Ectodermal cell (in vitro differentiated cells): ENCODE measurements at regions not wholly inside any gene's neighbourhood (a gene's known extent, or its start where the extent isn't known, plus 50 kb on each side); places are given as distances from the start of the nearest gene placed in this dataset.

Experiments
- H3K27ac ChIP-seq: 2 replicates; pipeline ENCODE4 v1.7.0; 2013; ENCODE audit warnings: mild to moderate bottlenecking, low read depth, low read length; ENCODE audit not compliant: insufficient read depth, poor library complexity, severe bottlenecking
- H3K27me3 ChIP-seq: 2 replicates; pipeline ENCODE4 v1.7.0; 2013; ENCODE audit warnings: mild to moderate bottlenecking, low read length; ENCODE audit not compliant: insufficient read depth, control insufficient read depth, poor library complexity, severe bottlenecking
- H3K36me3 ChIP-seq: one replicate; pipeline ENCODE4 v1.7.0; 2013; ENCODE audit warnings: low read length; ENCODE audit not compliant: control insufficient read depth, insufficient read depth
- H3K4me1 ChIP-seq: one replicate; pipeline ENCODE4 v1.7.0; 2013; ENCODE audit warnings: low read length; ENCODE audit not compliant: control insufficient read depth, insufficient read depth
- H3K4me3 ChIP-seq: 2 replicates; pipeline ENCODE4 v1.7.0; 2013; ENCODE audit warnings: low read depth, low read length, control low read depth; ENCODE audit not compliant: insufficient read depth
- H3K9me3 ChIP-seq: 2 replicates; pipeline ENCODE4 v1.7.0; 2013; ENCODE audit warnings: mild to moderate bottlenecking, low read length, moderate library complexity; ENCODE audit not compliant: control insufficient read depth
- WGBS, 2 experiments: methylation state at CpG; one replicate each; pipeline ENCODE4 v1.1.7; 2013; ENCODE audit warnings: missing lambda C conversion rate in 2 of 2; 5-methylcytosine and 5-hydroxymethylcytosine counted together

- Histone ChIP-seq H3K9me3 (no peaks in the 10 kb centered on the region), H3K27ac (no peak overlapping the region), H3K4me3 (no peak overlapping the region), H3K27me3 (no peaks in the 10 kb centered on the region), H3K4me1 (no peaks in the 10 kb centered on the region), H3K36me3 (no peaks in the 10 kb centered on the region)
Observed at GRCh38 chr1:217017165-217017564, 293.9 kb upstream of the ESRRG start.

GRCh38 chr1:217014066-217014465, 290.8 kb upstream of the ESRRG start:
- Histone ChIP-seq H3K27ac (no peak overlapping the region), H3K36me3 (no peaks in the 10 kb centered on the region), H3K9me3 (no peaks in the 10 kb centered on the region), H3K4me3 (no peak overlapping the region), H3K27me3 (no peaks in the 10 kb centered on the region), H3K4me1 (no peaks in the 10 kb centered on the region)

GRCh38 chr1:217012659-217013058, 289.4 kb upstream of the ESRRG start:
- Histone ChIP-seq H3K4me3 (no peak overlapping the region), H3K4me1 (no peaks in the 10 kb centered on the region), H3K27ac (no peak overlapping the region), H3K36me3 (no peaks in the 10 kb centered on the region), H3K9me3 (no peaks in the 10 kb centered on the region), H3K27me3 (no peaks in the 10 kb centered on the region)

DNA sequence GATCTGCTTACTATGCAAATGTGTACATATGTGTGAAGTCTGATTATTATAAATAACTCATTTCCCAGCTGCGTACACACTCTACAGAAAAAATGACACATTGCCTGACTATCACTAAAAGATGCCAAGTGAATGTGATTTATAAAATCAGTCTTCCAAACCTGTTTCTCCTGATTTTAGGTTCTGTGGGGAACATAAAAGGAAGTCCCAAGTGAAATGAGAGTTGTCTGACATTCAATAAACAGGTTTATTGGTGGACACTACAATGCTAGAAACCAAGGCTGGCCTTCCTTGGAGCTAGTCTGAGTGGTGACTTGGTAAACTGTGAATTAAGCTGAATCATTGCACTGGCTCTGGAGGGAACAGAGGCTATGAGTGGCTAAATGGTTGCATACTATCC, 287.9 kb upstream of the ESRRG start:
- 100% methylated on average over 1 of the region's 1 CpG; no CpG with 5 or more reads in 1 of the 2 experiments for WGBS, 2 experiments
- H3K27me3 ChIP-seq: no peaks in the 10 kb centered on the region
- no peaks in the 10 kb centered on the region for H3K4me1 ChIP-seq
- H3K4me3 ChIP-seq: no peak overlapping the region
- no peaks in the 10 kb centered on the region for H3K36me3 ChIP-seq
- H3K9me3 ChIP-seq: no peaks in the 10 kb centered on the region
- no peak overlapping the region for H3K27ac ChIP-seq

GRCh38 chr1:217010253-217010652, 287.0 kb upstream of the ESRRG start:
- WGBS, 2 experiments: 100% methylated on average over 2 of the region's 2 CpGs
- Histone ChIP-seq H3K27me3 (no peaks in the 10 kb centered on the region), H3K36me3 (no peaks in the 10 kb centered on the region), H3K9me3 (no peaks in the 10 kb centered on the region), H3K27ac (no peak overlapping the region), H3K4me1 (no peaks in the 10 kb centered on the region), H3K4me3 (no peak overlapping the region)

- WGBS, 2 experiments: 82 to 96% methylated on average over 1 of the region's 1 CpG
Observed at GRCh38 chr1:217009376-217009775, 286.1 kb upstream of the ESRRG start.

DNA sequence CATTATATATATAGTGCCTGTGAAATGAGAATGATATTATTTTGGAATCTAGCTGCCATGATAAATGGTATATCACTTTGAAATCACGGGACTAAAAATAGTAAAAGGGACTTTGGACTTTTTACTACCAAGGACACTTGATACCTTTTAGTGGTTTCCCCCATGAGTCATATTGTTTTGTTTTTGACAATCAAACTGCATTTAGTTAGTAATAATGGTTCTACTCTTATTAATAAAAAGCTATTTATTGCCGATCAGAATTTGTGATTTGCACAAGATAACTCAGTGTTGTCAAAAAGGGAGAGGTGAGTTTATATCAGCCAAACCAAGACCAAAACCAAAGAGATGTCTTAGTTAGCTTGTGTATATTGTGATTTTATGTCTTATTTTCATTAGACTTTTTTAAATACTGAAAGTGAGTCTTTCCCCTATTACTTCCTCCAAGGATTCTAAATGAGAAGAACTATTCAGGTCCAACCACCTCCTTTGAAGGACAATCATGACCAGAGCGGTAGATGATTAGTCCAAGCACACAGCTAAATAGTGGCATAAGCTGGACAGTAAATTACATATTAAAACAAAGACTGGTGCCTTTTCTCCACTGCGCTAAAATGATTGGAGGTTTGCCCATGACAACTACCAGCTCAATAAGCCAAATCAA, 281.7 kb upstream of the ESRRG start:
- H3K27me3 ChIP-seq: no peaks in the 10 kb centered on the region
- 84 to 85% methylated on average over 4 of the region's 4 CpGs for WGBS, 2 experiments
- no peak overlapping the region for H3K4me3 ChIP-seq
- no peaks in the 10 kb centered on the region for H3K9me3 ChIP-seq
- H3K4me1 ChIP-seq: no peaks in the 10 kb centered on the region
- no peak overlapping the region for H3K27ac ChIP-seq
- no peaks in the 10 kb centered on the region for H3K36me3 ChIP-seq

More at GRCh38 chr1:217009376-217009775, 286.1 kb upstream of the ESRRG start:
- H3K27me3 ChIP-seq: no peaks in the 10 kb centered on the region
- H3K4me3 ChIP-seq: no peak overlapping the region
- no peaks in the 10 kb centered on the region for H3K9me3 ChIP-seq
- H3K4me1 ChIP-seq: no peaks in the 10 kb centered on the region
- no peak overlapping the region for H3K27ac ChIP-seq
- H3K36me3 ChIP-seq: no peaks in the 10 kb centered on the region

DNA sequence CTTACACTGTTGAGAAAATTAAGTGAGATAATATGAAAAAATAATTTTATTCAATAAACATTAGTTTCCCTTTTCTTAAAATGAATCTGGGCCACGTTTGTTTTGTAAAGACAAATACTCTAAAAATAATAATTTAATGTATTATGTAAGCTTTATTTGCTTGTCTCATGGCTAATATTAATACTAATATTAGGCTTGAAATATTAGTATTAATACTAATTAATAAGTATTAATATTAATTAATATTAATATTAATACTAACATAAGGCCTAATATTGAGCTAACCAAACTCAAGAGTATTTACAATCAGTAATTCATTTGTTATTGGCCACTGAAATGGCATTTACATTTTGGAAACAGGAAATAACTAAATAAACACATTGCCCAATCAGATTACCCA, 280.1 kb upstream of the ESRRG start:
- no peaks in the 10 kb centered on the region for H3K36me3 ChIP-seq
- H3K4me3 ChIP-seq: no peak overlapping the region
- WGBS, 2 experiments: no CpG with 5 or more reads among the region's 1 CpG
- no peaks in the 10 kb centered on the region for H3K9me3 ChIP-seq
- no peak overlapping the region for H3K27ac ChIP-seq
- no peaks in the 10 kb centered on the region for H3K4me1 ChIP-seq
- H3K27me3 ChIP-seq: no peaks in the 10 kb centered on the region

- H3K36me3 ChIP-seq: no peaks in the 10 kb centered on the region
- no peaks in the 10 kb centered on the region for H3K4me1 ChIP-seq
- H3K27ac ChIP-seq: no peak overlapping the region
- H3K4me3 ChIP-seq: no peak overlapping the region
- H3K27me3 ChIP-seq: no peaks in the 10 kb centered on the region
- 82 to 84% methylated on average over 1 of the region's 1 CpG for WGBS, 2 experiments
- no peaks in the 10 kb centered on the region for H3K9me3 ChIP-seq
Observed at GRCh38 chr1:216997831-216998230, 274.6 kb upstream of the ESRRG start.

GRCh38 chr1:216997069-216997468, 273.8 kb upstream of the ESRRG start:
- Histone ChIP-seq H3K4me1 (no peaks in the 10 kb centered on the region), H3K27ac (no peak overlapping the region), H3K27me3 (no peaks in the 10 kb centered on the region), H3K9me3 (no peaks in the 10 kb centered on the region), H3K4me3 (no peak overlapping the region), H3K36me3 (no peaks in the 10 kb centered on the region)
- 93 to 98% methylated on average over 2 to 3 of the region's 3 CpGs for WGBS, 2 experiments

GRCh38 chr1:216984536-216984935, 261.3 kb upstream of the ESRRG start:
- Histone ChIP-seq H3K4me3 (no peak overlapping the region), H3K36me3 (no peaks in the 10 kb centered on the region), H3K9me3 (no peaks in the 10 kb centered on the region), H3K27ac (no peak overlapping the region), H3K4me1 (peaks cover 7% of the 10 kb centered on the region), H3K27me3 (no peaks in the 10 kb centered on the region)
- WGBS, 2 experiments: 39 to 47% methylated on average over 1 of the region's 1 CpG
